AG08396 (cell line): ENCODE measurements at regions not wholly inside any gene's neighbourhood (a gene's known extent, or its start where the extent isn't known, plus 50 kb on each side); places are given as distances from the start of the nearest gene placed in this dataset.
"Not testable (repeated sequence)": the region's sequence is repeated elsewhere in the genome, so short reads cannot be mapped to it uniquely, and the experiment has no call there.

Experiments used
- DNase-seq: peaks from one replicate; pipeline ENCODE4 v3.0.0; 2012; ENCODE audit warnings: low spot score, mixed read lengths

DNA sequence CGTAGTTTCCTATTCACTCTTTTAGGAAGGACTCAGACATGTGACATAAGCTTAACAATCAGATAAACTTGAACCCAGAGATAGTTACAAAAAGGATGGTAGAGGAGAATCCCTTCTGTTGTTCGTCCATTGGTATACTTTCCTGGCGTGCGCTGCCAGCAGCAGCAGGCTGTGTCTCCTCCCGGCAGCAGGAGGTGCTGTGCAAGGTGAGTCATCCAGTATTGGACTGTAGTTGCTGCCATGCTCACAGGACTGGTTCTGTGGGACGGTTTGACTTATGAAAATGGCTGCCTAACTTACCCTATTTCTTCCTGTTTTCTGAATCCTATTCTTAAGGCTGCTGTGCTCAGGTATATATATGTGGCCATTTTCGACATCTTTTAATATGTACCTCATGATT, 253.4 kb upstream of the LRRC3B start:
- DNase-seq: no peak

- no peak for DNase-seq
These were observed 246.6 kb upstream of the LRRC3B start for GRCh38 chr3:26375843-26376530.

- no peak for DNase-seq
These were observed 241.2 kb upstream of the LRRC3B start for GRCh38 chr3:26381411-26381810.

DNA sequence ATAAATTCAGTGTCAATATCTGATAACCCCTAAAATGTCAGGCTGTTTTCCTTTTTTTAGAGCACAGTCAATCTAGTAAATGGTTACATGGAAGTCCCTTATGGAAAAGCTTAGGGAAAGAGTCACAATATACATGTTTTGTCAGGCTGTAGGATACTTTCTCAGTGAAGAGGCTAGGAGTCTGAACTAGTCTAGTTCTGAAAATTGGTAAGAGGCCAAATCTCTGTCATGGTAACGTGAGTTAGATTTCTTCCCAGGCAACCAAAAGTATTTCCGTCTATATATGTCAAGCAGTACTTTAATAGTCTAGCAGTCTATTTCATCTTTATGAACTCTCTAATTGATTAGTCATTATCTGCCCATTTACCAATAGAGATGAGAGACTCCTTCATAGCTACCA, 215.9 kb upstream of the LRRC3B start:
- DNase-seq: no peak

DNA sequence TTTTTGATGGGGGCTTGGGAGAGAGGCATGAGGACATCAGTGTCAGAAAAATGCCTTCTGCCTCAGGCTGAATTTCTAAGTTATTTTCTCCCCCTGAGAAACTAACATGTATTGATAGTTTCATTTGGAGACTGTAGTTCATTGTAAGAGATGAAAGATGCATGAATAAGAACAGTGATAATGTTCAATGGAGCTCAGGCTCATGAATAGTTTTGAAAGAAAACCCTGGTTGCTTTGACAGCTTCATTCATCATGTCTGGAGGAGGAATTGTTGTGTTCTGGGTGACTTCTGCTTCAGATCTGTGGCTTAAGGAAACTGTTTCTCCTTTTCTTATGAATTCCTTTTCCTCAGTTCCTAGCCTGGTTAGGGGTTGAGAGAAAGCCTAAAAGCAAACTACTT, 204.0 kb upstream of the LRRC3B start:
- DNase-seq: no peak

GRCh38 chr3:26422415-26422814, 200.2 kb upstream of the LRRC3B start:
- DNase-seq: no peak

- no peak for DNase-seq
These were observed 197.5 kb upstream of the LRRC3B start for GRCh38 chr3:26425076-26425475.

DNA sequence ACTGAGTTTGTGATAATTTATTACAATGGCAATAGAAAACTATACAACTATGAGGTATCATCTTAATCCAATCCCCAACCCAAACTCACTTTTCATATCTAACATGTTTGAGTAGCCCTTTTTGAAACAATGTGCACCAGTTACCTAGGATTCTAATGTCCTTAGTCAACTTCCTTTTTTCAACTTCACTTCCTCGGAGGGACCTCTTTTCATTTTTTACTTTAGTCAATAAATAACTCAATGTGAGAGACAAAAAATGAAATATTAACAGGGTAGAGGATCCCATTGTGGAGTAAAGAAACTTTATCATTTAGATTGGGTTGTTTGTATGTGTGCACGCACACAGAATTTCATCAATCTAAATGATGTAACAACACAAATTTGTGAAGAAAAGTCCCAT, 193.6 kb upstream of the LRRC3B start:
- DNase-seq: no peak

DNA sequence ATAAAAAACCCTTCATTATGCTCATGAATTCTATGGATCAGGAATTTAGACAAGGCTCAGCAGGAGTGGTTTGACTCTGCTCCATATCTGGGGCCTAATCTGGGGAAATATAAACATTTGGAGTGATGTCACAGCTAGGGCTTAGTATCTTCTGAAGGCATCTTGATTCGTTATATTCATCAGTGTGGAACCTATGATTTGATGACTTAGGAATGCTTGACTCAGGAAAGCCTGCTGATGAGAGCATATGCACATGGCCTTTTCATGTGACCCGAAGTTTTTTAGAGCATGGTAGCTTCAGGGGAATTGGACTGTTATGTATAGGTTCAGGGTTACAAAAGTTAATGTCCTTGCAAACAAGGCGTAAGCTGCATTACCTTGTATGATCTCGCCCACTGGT, 184.9 kb upstream of the LRRC3B start:
- DNase-seq: no peak

GRCh38 chr3:26438325-26438940, 184.1 kb upstream of the LRRC3B start:
- DNase-seq: no peak

GRCh38 chr3:26438981-26439884, 183.3 kb upstream of the LRRC3B start:
- no peak for DNase-seq

GRCh38 chr3:26449996-26450395, 172.6 kb upstream of the LRRC3B start:
- no peak for DNase-seq

DNA sequence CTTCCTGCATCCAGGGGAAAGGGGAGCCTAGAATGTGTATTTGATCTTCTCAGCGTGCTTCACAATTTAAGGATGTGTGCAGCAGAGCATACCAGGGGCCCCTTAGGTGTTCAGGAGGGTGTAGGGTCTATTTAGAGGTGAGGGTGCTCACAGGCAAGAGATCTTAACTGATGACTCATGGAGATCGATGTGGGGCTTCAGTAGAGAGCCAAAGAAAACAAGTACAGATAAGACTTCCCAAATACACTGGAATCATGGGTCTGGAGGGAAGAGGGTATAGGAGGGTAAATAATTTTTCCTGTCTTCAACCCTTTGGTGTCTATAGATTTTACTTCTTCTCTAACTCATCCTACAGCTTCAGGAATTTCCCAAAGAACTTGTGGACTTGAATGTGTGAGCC, 170.2 kb upstream of the LRRC3B start:
- DNase-seq: no peak

DNA sequence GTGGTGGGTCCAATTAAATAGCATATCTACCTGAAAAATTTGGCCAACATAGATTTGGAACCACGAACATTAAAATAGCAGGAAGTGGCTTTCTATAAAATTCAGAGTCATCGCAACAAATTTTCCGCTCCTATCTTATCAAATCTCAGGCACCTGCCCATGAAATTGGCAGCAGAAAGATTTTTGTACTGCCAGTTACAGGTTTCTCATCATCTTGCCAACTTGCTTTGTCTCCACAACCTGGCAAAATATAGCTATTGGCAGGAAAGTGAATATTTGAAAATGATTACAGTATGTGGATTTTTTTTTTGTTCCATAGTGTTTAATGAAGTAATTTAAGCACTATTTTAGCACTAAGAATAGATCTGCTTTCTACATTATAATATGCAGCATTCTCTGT, 161.6 kb upstream of the LRRC3B start:
- DNase-seq: no peak

GRCh38 chr3:26472345-26472744, 150.2 kb upstream of the LRRC3B start:
- DNase-seq: no peak

- DNase-seq: no peak
These were observed 147.9 kb upstream of the LRRC3B start for GRCh38 chr3:26474706-26475105.

- no peak for DNase-seq
These were observed 142.2 kb upstream of the LRRC3B start for GRCh38 chr3:26480377-26480776.

DNA sequence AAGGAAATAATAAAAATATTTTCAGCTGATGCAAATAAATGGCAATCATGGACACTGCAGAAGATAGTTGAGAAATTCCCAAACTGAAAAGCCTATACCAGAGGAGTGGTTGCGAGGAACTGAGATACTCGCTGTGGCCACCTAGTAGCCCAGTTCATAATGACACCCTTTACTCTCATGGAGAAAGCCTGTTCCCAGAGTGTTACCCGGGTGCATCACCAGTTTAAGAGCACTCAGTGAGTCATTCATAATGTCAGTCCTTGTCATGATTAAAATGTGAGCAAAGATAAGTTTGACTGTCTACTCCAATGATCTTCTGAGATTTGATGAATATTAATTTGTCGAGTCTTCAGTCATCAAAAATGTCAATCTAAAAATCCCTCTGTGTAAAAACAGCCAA, 138.4 kb upstream of the LRRC3B start:
- no peak for DNase-seq

DNA sequence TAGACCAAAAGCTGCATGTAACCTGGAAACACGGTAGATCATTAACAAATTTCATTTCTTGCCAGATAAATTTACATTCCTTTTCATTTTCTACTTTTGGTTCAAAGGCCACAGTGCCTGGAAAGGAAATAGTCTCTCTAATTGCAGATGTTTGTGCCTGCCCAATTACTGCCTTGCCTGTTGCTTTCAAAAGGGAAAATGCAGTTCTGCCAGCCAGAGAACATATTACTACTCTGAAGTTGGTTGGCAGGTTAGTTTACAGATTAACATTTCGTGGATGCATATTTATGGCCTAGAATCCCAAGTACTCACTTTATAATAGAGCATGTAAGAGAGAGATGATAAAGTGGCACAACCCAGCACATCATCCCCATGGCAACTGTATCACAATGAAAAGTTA, 124.3 kb upstream of the LRRC3B start:
- DNase-seq: no peak

DNA sequence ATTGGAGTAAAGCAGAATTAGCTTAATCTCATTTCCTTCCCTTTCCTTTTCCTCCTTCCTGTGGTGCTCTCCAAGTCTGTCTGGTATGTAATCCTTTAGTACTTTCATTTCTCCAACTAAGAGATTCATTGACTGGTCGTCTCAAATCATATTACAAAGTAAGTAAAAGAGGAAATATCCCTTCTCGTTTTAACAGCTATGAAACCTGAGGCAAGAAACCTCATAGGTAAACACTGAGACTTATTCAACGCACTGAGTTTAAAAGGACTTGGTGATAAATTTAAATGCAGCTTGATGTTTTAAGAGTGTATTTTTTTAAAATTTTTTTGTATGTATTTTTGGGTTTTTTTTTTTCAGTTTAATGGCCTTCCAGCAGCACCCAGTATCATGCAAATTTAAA, 117.2 kb upstream of the LRRC3B start:
- no peak for DNase-seq

GRCh38 chr3:26514445-26515029, 108.0 kb upstream of the LRRC3B start:
- not testable (repeated sequence) for DNase-seq

DNA sequence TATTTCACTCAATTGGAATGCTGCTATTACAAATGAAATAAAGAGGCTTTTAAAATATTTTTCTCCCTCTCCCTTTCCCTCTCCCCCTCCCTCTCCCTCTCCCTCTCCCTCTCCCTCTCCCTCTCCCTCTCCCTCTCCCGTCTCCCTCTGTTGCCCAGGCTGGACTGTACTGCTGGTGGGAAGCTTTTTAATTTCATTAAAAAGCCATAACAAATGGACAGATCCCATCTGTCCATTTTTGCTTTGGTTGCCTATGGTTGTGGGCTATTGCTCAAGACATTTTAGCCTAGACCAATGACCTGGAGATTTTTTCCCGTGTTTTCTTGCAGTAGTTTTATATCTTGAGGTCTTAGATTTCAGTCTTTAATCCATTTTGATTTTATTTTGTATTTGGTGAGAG, 107.2 kb upstream of the LRRC3B start:
- no peak for DNase-seq

GRCh38 chr3:26521261-26521660, 101.3 kb upstream of the LRRC3B start:
- no peak for DNase-seq
